ENCODE measurements at regions not wholly inside any gene's neighbourhood (a gene's known extent, or its start where the extent isn't known, plus 50 kb on each side); places are given as distances from the start of the nearest gene placed in this dataset.

- Histone ChIP-seq H3K27me3 (no peaks in the 10 kb centered on the region), H3K36me3 (no peaks in the 10 kb centered on the region), H3K9me3 (no peaks in the 10 kb centered on the region), H3K4me3 (no peak overlapping the region)
- no peak for DNase-seq
Measured at GRCh38 chr5:118257066-118257465, 731.3 kb downstream of the DTWD2 start.

GRCh38 chr5:118253225-118254061 is 734.9 kb downstream of the DTWD2 start:
- no peak for DNase-seq
- Histone ChIP-seq H3K36me3 (no peaks in the 10 kb centered on the region), H3K9me3 (peaks cover 7% of the 10 kb centered on the region), H3K4me3 (no peak overlapping the region), H3K27me3 (no peaks in the 10 kb centered on the region)

GRCh38 chr5:118249386-118249785 is 739.0 kb downstream of the DTWD2 start:
- H3K9me3 ChIP-seq: peaks cover 7% of the 10 kb centered on the region
- no peaks in the 10 kb centered on the region for H3K27me3 ChIP-seq
- DNase-seq: no peak

GRCh38 chr5:118247458-118247857 is 740.9 kb downstream of the DTWD2 start:
- no peaks in the 10 kb centered on the region for H3K36me3 ChIP-seq
- no peaks in the 10 kb centered on the region for H3K27me3 ChIP-seq
- H3K4me3 ChIP-seq: no peak overlapping the region
- peaks cover 7% of the 10 kb centered on the region for H3K9me3 ChIP-seq
- no peak for DNase-seq

More at GRCh38 chr5:118249386-118249785, 739.0 kb downstream of the DTWD2 start:
- H3K4me3 ChIP-seq: no peak overlapping the region
- H3K36me3 ChIP-seq: no peaks in the 10 kb centered on the region

GRCh38 chr5:118243613-118244012 is 744.7 kb downstream of the DTWD2 start:
- Histone ChIP-seq H3K36me3 (no peaks in the 10 kb centered on the region), H3K4me3 (no peak overlapping the region), H3K27me3 (no peaks in the 10 kb centered on the region), H3K9me3 (no peaks in the 10 kb centered on the region)
- DNase-seq: no peak

GRCh38 chr5:118243068-118243467 is 745.3 kb downstream of the DTWD2 start:
- H3K27me3 ChIP-seq: no peaks in the 10 kb centered on the region
- no peaks in the 10 kb centered on the region for H3K9me3 ChIP-seq
- H3K36me3 ChIP-seq: no peaks in the 10 kb centered on the region
- DNase-seq: no peak
- H3K4me3 ChIP-seq: no peak overlapping the region

GRCh38 chr5:118236108-118236849 is 752.1 kb downstream of the DTWD2 start:
- 0 out of 2 replicates have a peak, but pooled peaks cover 3% of the 10 kb centered on the region for H3K27me3 ChIP-seq
- DNase-seq: no peak
- no peak overlapping the region for H3K4me3 ChIP-seq
- no peaks in the 10 kb centered on the region for H3K36me3 ChIP-seq
- H3K9me3 ChIP-seq: no peaks in the 10 kb centered on the region

- Histone ChIP-seq H3K36me3 (no peaks in the 10 kb centered on the region), H3K9me3 (no peaks in the 10 kb centered on the region), H3K4me3 (no peak overlapping the region), H3K27me3 (0 out of 2 replicates have a peak, but pooled peaks cover 3% of the 10 kb centered on the region)
- DNase-seq: no peak
Measured at GRCh38 chr5:118233606-118234005, 754.7 kb downstream of the DTWD2 start.

- DNase-seq: no peak
- Histone ChIP-seq H3K9me3 (no peaks in the 10 kb centered on the region), H3K4me3 (no peak overlapping the region), H3K27me3 (no peaks in the 10 kb centered on the region), H3K36me3 (no peaks in the 10 kb centered on the region)
Measured at GRCh38 chr5:118228489-118228888, 759.9 kb downstream of the DTWD2 start.

GRCh38 chr5:118224546-118224945 is 763.8 kb downstream of the DTWD2 start:
- Histone ChIP-seq H3K27me3 (no peaks in the 10 kb centered on the region), H3K4me3 (no peak overlapping the region), H3K36me3 (no peaks in the 10 kb centered on the region), H3K9me3 (no peaks in the 10 kb centered on the region)
- DNase-seq: peak; percentile 17

GRCh38 chr5:118220556-118221195 is 767.7 kb downstream of the DTWD2 start:
- Histone ChIP-seq H3K27me3 (no peaks in the 10 kb centered on the region), H3K4me3 (no peak overlapping the region), H3K36me3 (no peaks in the 10 kb centered on the region), H3K9me3 (no peaks in the 10 kb centered on the region)
- no peak for DNase-seq

- no peaks in the 10 kb centered on the region for H3K36me3 ChIP-seq
- H3K4me3 ChIP-seq: no peak overlapping the region
- DNase-seq: no peak
- H3K27me3 ChIP-seq: no peaks in the 10 kb centered on the region
- H3K9me3 ChIP-seq: no peaks in the 10 kb centered on the region
Measured at GRCh38 chr5:118211606-118212005, 776.7 kb downstream of the DTWD2 start.

GRCh38 chr5:118208031-118208453 is 780.3 kb downstream of the DTWD2 start:
- Histone ChIP-seq H3K36me3 (no peaks in the 10 kb centered on the region), H3K4me3 (no peak overlapping the region), H3K9me3 (no peaks in the 10 kb centered on the region), H3K27me3 (no peaks in the 10 kb centered on the region)
- DNase-seq: no peak

- H3K36me3 ChIP-seq: no peaks in the 10 kb centered on the region
- H3K4me3 ChIP-seq: no peak overlapping the region
- no peaks in the 10 kb centered on the region for H3K9me3 ChIP-seq
- H3K27me3 ChIP-seq: no peaks in the 10 kb centered on the region
- DNase-seq: no peak
Measured at GRCh38 chr5:118199801-118200200, 788.5 kb downstream of the DTWD2 start.

GRCh38 chr5:118196229-118196628 is 792.1 kb downstream of the DTWD2 start:
- DNase-seq: no peak
- Histone ChIP-seq H3K4me3 (no peak overlapping the region), H3K27me3 (no peaks in the 10 kb centered on the region), H3K9me3 (no peaks in the 10 kb centered on the region), H3K36me3 (no peaks in the 10 kb centered on the region)

- Histone ChIP-seq H3K36me3 (no peaks in the 10 kb centered on the region), H3K4me3 (no peak overlapping the region), H3K9me3 (no peaks in the 10 kb centered on the region), H3K27me3 (no peaks in the 10 kb centered on the region)
- DNase-seq: no peak
Measured at GRCh38 chr5:118195211-118195610, 793.1 kb downstream of the DTWD2 start.

GRCh38 chr5:118193194-118193905 is 795.0 kb downstream of the DTWD2 start:
- no peak overlapping the region for H3K4me3 ChIP-seq
- H3K27me3 ChIP-seq: no peaks in the 10 kb centered on the region
- H3K9me3 ChIP-seq: no peaks in the 10 kb centered on the region
- no peak for DNase-seq
- H3K36me3 ChIP-seq: no peaks in the 10 kb centered on the region
